GM10266 (cell line): ENCODE measurements at regions not wholly inside any gene's neighbourhood (a gene's known extent, or its start where the extent isn't known, plus 50 kb on each side); places are given as distances from the start of the nearest gene placed in this dataset.
"Not testable (repeated sequence)": the region's sequence is repeated elsewhere in the genome, so short reads cannot be mapped to it uniquely, and the experiment has no call there.

Source experiments
- DNase-seq: peaks from one replicate; pipeline ENCODE4 v3.0.0; 2012; ENCODE audit errors: extremely low spot score
- CTCF ChIP-seq: IDR thresholded peaks from 2 replicates; pipeline ENCODE4 v1.5.1; 2012; ENCODE audit warnings: mild to moderate bottlenecking, low read depth; ENCODE audit not compliant: control insufficient read depth, insufficient read depth; ENCODE audit errors: missing control alignments

- no peak for DNase-seq
- TF ChIP-seq CTCF, result no peak
Observed at GRCh38 chr7:131836733-131837132, 280.3 kb upstream of the PODXL start.

- no peak for TF ChIP-seq CTCF
- no peak for DNase-seq
Observed at GRCh38 chr7:131835141-131835540, 278.7 kb upstream of the PODXL start.

- TF ChIP-seq CTCF, result no peak
- no peak for DNase-seq
Observed at GRCh38 chr7:131830681-131831080, 274.3 kb upstream of the PODXL start.

GRCh38 chr7:131829947-131830558, 273.6 kb upstream of the PODXL start:
- no peak for DNase-seq
- no peak for TF ChIP-seq CTCF

GRCh38 chr7:131827421-131827820, 271.0 kb upstream of the PODXL start:
- no peak for DNase-seq
- no peak for TF ChIP-seq CTCF

- DNase-seq, result no peak
- TF ChIP-seq CTCF, result no peak
Observed at GRCh38 chr7:131826960-131827359, 270.5 kb upstream of the PODXL start.

- not testable (repeated sequence) for DNase-seq
Observed at GRCh38 chr7:131823961-131824440, 267.6 kb upstream of the PODXL start.

GRCh38 chr7:131819891-131820290, 263.5 kb upstream of the PODXL start:
- no peak for DNase-seq
- no peak for TF ChIP-seq CTCF
